ENCODE measurements at regions not wholly inside any gene's neighbourhood (a gene's known extent, or its start where the extent isn't known, plus 50 kb on each side); places are given as distances from the start of the nearest gene placed in this dataset.

- H3K27me3 ChIP-seq (ENCODE audit: insufficient read depth, low read length) = no peaks in the 10 kb centered on the region
- no peaks in the 10 kb centered on the region for H3K79me1 ChIP-seq (ENCODE audit: insufficient read depth, low read depth, low read length, poor library complexity, severe bottlenecking)
- H3K9me3 Mint-ChIP-seq = no peaks in the 10 kb centered on the region; a peak in 1 of 5 replicates
- H4K8ac ChIP-seq (replicated peaks; ENCODE audit: insufficient read length, low read depth, low read length) = no peak overlapping the region
- H3K36me3 Mint-ChIP-seq (ENCODE audit: insufficient read depth in 1 of 3, low read depth in 3 of 3) = no peaks in the 10 kb centered on the region
- no peak overlapping the region for H3K9ac ChIP-seq (ENCODE audit: extremely low read depth, insufficient read length, low read length)
- no peak overlapping the region for H2BK120ac ChIP-seq (ENCODE audit: low read depth, low read length, poor library complexity, severe bottlenecking)
- no peak for DNase-seq
- WGBS (ENCODE audit: extremely low coverage, insufficient read length, low lambda C conversion rate) = no CpG with 5 or more reads among the region's 1 CpG
- H2BK20ac ChIP-seq (ENCODE audit: low read depth, low read length, poor library complexity, severe bottlenecking) = no peak overlapping the region
- no peak overlapping the region for H3K4me3 Mint-ChIP-seq
- no peak overlapping the region for H3K27ac ChIP-seq (ENCODE audit: insufficient read length, low read depth, low read length)
- no peaks in the 10 kb centered on the region for H3K79me2 ChIP-seq (ENCODE audit: insufficient read depth, low read length)
- H3K27me3 Mint-ChIP-seq (ENCODE audit: low read depth) = no peaks in the 10 kb centered on the region
- no peak overlapping the region for H4K91ac ChIP-seq (ENCODE audit: insufficient read length, low read depth, low read length)
- H2AK5ac ChIP-seq (ENCODE audit: insufficient read length, low read length) = no peak overlapping the region
- no peak overlapping the region for H3K4me2 ChIP-seq (ENCODE audit: insufficient read depth, insufficient read length, low read length)
- H3K4ac ChIP-seq (ENCODE audit: low read depth, low read length) = no peak overlapping the region
- H3K9me3 ChIP-seq (ENCODE audit: control insufficient read depth, low read depth, low read length) = no peaks in the 10 kb centered on the region
- no peak for TF ChIP-seq CTCF (conservative IDR thresholded peaks at IDR 0.05)
- no peak overlapping the region for H3T11ph ChIP-seq (ENCODE audit: low read length)
- no peak overlapping the region for H3K27ac Mint-ChIP-seq
- no peak overlapping the region for H3K14ac ChIP-seq (ENCODE audit: insufficient read depth, low read length)
- H3K23ac ChIP-seq (ENCODE audit: insufficient read length, low read depth, low read length) = no peak overlapping the region
- H4K5ac ChIP-seq (ENCODE audit: insufficient read length, low read depth, low read length) = no peak overlapping the region
- no peak overlapping the region for H3K18ac ChIP-seq (ENCODE audit: insufficient read length, low read depth, low read length)
- no peak overlapping the region for H3K56ac ChIP-seq (ENCODE audit: insufficient read length, low read depth, low read length)
- no peaks in the 10 kb centered on the region for H4K20me1 ChIP-seq (ENCODE audit: control insufficient read depth, insufficient read depth, insufficient read length)
- no peak overlapping the region for H2BK15ac ChIP-seq (ENCODE audit: low read depth, low read length)
- no peaks in the 10 kb centered on the region for H3K23me2 ChIP-seq (ENCODE audit: insufficient read length, low read depth, low read length, poor library complexity, severe bottlenecking)
- no peak overlapping the region for H2AFZ ChIP-seq (ENCODE audit: low read length)
- peaks cover 12 to 18% of the 10 kb centered on the region in 2 experiments for H3K4me1 Mint-ChIP-seq
- no peak overlapping the region for H2BK5ac ChIP-seq (ENCODE audit: insufficient read length, low read length)
- no peak overlapping the region for H2BK12ac ChIP-seq (ENCODE audit: insufficient read length, low read depth, low read length)
- H3K4me1 ChIP-seq (ENCODE audit: insufficient read depth, low read length) = no peaks in the 10 kb centered on the region; the same call in 1 of the 2 replicates
Observed at GRCh38 chr9:3660936-3661335, 135.1 kb upstream of the RFX3 start.

Data from H9 (cell line).